ENCODE measurements at regions not wholly inside any gene's neighbourhood (a gene's known extent, or its start where the extent isn't known, plus 50 kb on each side); places are given as distances from the start of the nearest gene placed in this dataset.

DNA sequence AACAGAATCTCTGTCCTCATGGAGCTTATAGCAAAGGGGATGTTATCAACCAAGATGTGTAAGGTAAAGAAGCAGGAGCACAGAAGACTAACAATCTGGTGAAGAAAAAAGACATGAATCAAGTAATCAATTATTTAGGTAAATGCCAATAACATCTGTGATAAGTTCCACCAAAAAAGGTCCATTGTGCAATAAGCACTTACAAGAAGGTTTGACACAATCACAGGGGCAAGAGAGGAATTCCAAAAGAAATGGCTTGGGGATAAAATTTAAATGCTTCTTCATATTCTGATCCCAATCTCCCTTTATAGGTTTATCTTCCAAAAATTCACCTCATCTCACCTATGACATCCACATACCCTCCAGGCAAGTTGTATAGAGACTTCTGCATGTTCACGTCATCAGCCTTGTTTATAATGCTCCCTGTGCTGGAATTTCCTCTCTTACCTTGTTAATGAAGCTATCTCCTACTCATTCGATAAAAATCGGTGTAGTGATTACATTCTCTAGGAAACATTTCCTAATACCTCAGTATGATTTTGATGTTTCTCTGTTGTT lies 53.6 kb upstream of the DPT start:
- no peak overlapping the region for H3K4me3 ChIP-seq
- ATAC-seq (no peak), DNase-seq (no peak)
- TF ChIP-seq CTCF (IDR thresholded peaks at IDR 0.05) = no peak
- H3K36me3 ChIP-seq (ENCODE audit: low read depth) = no peaks in the 10 kb centered on the region
- H3K4me1 ChIP-seq (ENCODE audit: low read depth) = no peaks in the 10 kb centered on the region
- intact Hi-C loops (cut with DNase I, micrococcal nuclease) = no loop called here
- no peaks in the 10 kb centered on the region for H3K9me3 ChIP-seq

DNA sequence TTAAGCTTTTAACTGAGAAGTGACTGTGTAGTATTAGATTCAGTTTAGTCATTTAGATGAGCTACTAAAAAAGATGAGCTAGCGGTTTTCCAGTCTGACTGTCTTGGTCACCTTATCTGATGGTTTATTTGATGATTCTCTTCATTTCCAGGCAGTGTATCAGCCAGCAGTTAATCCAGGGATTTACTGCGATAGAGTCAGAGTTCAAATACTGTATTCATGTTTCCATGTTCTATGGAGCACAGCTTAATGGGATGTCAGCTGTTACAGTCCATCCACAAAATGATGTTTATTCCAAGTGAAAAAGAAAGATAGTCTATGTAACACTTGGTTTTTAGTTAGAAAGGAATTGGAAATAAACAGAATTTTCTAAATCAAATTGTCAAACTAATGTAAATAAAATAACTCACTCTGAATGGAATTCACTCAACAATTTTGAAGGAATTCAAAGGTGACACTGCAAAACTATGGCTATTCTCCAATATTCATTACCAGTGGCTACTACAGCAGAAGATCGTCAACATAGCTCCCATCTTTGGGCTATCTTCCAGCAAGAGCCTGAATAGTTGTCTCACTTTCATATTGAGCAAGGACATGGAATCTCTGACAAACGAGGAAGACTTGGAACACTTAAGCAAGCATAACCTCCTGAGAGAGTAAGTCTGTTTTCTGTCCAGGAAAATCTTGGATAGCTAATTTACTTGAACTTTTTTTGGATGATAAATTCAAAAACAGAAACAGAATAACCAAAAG lies 54.6 kb upstream of the DPT start:
- Histone ChIP-seq H3K9me3 (no peaks in the 10 kb centered on the region), H3K4me3 (no peak overlapping the region), H3K4me1 (ENCODE audit: low read depth) (no peaks in the 10 kb centered on the region), H3K36me3 (ENCODE audit: low read depth) (no peaks in the 10 kb centered on the region)
- intact Hi-C loops (cut with DNase I, micrococcal nuclease) = no loop called here
- TF ChIP-seq CTCF (IDR thresholded peaks at IDR 0.05) = no peak
- DNase-seq = no peak
- ATAC-seq = no peak

DNA sequence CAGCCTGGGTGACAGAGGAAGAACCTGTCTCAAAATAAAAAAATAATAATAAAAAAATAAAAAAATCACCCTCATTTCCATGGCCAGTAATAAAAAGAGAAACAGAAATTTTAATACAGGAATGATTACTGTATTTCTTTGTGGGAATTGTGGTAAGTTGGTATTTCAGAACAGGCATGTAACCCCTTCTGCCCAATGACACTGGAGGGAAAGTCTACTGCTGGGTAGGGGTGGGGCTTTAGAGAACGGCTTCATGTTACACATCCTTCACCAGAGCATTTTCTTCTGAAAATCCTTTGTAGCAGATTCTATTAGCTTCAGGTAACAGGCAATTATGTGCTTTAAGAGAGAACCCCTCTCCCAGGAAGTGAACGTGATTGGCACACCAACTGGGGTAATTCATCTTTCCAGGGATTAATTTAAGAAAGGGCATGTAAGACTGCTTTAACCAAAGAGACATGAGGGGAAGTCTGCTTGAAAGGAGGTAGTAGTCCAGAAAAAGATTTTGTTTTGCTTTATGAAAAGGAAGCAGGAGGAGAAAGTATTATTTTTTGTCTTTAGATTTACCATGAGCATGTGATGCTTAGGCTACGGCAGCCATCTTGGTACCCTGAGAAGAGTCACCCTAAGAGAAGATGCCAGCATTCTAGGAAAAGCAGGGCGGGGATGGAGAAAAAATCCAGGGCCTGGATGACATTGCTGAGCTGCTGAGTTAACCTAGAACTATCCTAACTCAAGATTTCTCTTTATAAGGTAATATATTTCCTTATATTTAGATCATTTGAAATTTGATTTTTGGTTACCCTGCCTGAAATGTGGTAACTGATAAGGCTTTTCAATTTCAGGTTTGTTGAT lies 57.7 kb upstream of the DPT start:
- no peaks in the 10 kb centered on the region for H3K36me3 ChIP-seq (ENCODE audit: low read depth)
- H3K9me3 ChIP-seq = no peaks in the 10 kb centered on the region
- ATAC-seq (no peak), DNase-seq (no peak)
- H3K4me1 ChIP-seq (ENCODE audit: low read depth) = no peaks in the 10 kb centered on the region
- intact Hi-C loops (cut with DNase I, micrococcal nuclease) = no loop called here
- TF ChIP-seq CTCF (IDR thresholded peaks at IDR 0.05) = no peak
- no peak overlapping the region for H3K4me3 ChIP-seq

GRCh38 chr1:168788258-168788657 lies 59.3 kb upstream of the DPT start:
- no peak for DNase-seq
- Histone ChIP-seq H3K4me3 (no peak overlapping the region), H3K4me1 (ENCODE audit: low read depth) (no peaks in the 10 kb centered on the region), H3K9me3 (no peaks in the 10 kb centered on the region), H3K36me3 (ENCODE audit: low read depth) (no peaks in the 10 kb centered on the region)
- no peak for TF ChIP-seq CTCF (IDR thresholded peaks at IDR 0.05)
- ATAC-seq = no peak
- intact Hi-C loops (cut with DNase I, micrococcal nuclease) = no loop called here

DNA sequence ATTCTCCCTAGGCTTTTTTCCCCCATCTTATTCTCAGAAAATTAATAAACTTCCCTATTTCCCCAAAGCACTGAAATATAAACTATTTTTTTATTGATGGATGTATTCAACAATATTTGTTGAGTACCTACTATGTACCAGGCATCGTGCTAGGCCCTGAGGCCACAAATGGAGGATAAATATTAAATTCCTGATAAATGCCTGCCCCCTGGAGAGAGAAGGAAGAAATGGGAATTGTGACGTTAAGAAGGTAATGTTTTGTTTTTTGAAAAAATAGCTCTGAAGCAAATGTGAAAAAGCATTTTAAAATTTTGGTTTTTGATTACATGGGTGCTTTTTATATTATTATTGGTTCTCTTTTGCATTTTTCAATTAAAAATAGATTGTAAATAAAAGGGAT lies 60.5 kb upstream of the DPT start:
- no peak for TF ChIP-seq CTCF (IDR thresholded peaks at IDR 0.05)
- intact Hi-C loops (cut with DNase I, micrococcal nuclease) = no loop called here
- no peak for ATAC-seq
- Histone ChIP-seq H3K4me3 (no peak overlapping the region), H3K9me3 (no peaks in the 10 kb centered on the region), H3K4me1 (ENCODE audit: low read depth) (no peaks in the 10 kb centered on the region), H3K36me3 (ENCODE audit: low read depth) (no peaks in the 10 kb centered on the region)
- no peak for DNase-seq

Measured in mucosa of descending colon (tissue), 3 donors.